ENCODE measurements at regions not wholly inside any gene's neighbourhood (a gene's known extent, or its start where the extent isn't known, plus 50 kb on each side); places are given as distances from the start of the nearest gene placed in this dataset.
"Not testable (repeated sequence)": the region's sequence is repeated elsewhere in the genome, so short reads cannot be mapped to it uniquely, and the experiment has no call there.

- no peak for DNase-seq
These were observed 1352.6 kb upstream of the GJE1 start for GRCh38 chr6:140779991-140780596.

- DNase-seq, result no peak
These were observed 1353.4 kb upstream of the GJE1 start for GRCh38 chr6:140779341-140779740.

DNA sequence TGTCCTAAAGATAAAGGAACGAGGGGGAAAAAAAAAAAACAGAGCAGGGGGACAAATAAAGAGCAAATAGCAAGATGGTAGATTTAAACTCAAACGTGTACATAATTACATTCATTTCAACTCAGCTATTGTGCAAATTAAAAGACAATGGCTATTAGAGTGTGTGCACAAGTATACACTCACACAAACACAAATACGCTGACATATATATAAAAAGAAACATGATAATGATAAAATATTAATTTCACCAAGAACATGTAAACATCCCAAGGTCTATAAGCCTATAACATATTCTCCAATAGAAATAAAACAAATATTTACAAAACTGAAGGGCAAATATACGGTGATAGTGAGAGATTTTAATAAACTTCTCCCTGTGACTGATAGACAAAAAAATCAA lies 1354.9 kb upstream of the GJE1 start:
- DNase-seq, result no peak

DNA sequence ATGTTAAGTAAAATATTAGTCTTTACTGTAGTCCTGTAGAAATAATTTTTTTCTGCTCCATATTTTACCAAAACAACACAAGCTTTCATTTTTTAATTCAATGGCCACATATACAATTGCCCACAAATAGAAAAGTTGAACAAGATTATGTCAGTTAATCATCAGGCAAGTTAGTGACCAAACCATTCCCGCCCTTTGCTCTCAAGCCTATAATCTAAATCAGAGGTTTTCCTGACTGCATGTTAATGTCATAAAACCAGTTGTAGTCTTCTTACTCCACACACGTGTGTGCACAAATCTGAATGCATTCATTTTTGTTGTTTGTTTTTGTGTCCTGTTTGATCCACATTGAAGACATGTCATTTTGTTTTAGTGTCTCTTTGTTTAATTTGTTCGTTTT lies 1357.7 kb upstream of the GJE1 start:
- no peak for DNase-seq

DNA sequence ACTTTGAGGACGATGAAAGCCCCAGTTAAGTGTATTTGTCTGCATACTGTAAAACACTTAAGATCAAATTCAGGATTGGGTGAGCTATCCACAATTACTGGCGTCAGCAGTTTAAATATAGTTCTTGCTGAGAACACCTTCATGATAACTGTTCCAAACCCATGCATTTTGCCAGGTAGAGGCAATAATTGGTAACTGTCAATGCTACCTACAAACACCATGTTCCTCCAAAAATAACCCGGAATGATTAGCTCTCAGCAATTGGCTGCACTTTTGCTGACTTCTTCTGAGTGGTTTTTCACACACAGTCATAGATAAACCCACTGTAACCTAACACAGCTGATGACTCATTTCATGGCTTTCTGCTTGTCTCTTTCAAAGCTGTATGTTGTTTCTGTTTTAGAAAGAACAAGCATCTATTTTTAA lies 1358.6 kb upstream of the GJE1 start:
- no peak for DNase-seq

DNA sequence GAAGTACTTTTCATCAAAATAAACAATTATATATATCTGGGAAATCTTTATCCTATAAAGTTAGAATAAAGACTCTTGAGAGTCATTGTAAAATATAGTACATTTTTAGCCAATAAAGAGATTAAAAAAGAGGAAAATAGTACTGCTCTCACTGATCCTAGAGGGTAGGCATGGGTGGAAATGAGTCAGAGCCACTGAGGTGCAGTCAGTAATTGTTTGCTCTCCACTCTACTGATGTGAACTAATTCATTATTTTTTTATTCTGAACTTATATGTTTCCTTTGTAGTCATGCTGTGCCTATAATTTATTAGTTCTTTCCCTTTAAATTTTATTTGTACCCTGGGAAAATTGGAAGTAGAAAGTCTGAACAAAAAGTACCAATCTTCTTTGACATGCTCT lies 1359.4 kb upstream of the GJE1 start:
- no peak for DNase-seq

DNA sequence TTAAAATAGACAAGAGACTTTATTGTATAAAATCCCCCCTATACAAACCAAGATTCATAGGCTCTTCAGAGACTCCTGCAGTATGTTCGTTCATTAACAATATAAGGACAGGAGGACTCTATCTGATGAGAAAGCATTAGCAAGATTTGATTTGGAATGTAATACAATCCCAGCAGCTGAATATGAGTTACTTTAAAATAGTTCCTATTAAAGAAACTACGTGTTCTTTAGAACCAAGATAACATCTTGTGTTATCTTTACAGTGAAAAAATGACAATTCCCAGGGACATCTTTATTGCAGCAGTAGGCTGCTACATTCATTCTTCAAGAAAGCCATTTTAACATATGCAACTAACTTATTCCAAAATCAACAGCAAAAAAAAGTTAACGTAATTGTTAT lies 1360.1 kb upstream of the GJE1 start:
- DNase-seq, result no peak

GRCh38 chr6:140768133-140768532 lies 1364.6 kb upstream of the GJE1 start:
- no peak for DNase-seq

DNA sequence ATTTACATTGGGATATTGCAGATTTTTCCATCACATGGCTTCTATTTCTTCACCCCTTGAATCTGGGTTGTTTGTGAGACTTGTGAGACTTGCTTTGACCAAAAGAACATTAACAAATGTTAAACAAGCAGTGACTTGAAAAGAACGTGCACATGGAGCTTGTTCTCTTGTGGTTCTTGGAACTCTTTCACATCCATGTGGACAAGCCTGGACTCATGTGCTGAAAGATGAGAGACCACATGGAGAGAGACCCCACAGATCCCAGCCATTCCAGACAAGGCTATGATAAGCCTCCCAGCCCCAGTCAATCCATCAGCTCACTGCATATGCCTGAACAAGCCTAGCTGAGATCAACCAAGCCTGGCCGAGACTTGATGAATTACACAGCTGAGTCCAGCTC lies 1365.7 kb upstream of the GJE1 start:
- DNase-seq, result no peak

DNA sequence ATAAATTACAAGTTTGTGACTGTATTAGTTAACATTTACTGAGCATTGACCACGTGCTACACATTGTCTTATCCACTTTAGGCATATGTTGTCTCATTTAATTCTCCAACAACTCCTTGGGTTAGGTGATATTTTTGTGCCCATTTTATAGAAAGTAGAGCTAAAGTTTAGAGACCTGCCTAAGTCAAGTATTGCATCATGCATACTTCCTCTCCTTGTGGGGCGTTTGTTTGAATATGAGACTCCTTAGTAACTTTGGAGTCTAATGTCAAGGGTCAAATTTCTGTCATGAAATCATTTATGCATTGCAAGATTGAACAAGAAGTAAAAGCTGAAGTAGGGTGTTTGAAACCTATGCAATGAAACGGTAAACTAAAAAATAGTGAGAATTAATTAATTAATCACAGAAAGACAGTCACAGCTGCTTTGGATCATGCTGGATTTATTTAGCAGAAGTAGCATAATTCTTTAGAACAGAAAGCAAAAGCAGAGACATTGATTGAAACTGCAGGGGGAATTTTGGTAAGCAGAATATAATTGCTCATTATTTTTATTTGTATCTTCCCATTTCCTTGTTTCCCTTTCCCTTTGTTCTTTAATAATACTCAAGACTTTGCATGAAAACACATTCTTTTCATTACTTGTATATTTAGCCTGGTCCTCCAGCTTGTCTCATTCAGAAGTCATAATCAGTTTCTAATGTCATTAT lies 1374.4 kb upstream of the GJE1 start:
- DNase-seq, result no peak

DNA sequence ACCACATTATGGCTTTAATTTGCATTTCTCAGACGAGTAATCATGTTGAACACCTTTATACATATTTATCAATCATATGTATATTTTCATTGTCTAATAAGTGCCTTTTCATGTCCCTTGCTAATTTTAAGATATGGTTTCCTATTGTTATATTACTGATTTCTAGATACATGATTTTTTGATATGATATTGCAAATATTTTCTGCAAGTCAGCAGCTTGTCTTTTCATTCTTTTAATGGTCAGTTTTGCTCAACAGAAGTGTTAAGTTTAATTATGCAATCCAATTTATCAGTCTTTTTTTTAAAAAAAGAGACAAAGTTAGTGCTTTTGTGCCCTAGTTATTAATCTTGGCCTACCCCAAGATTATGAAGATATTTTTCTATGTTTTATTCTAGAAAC lies 1377.8 kb upstream of the CITED2 start:
- no peak for DNase-seq

GRCh38 chr6:140747114-140747513 lies 1372.7 kb upstream of the CITED2 start:
- DNase-seq, result no peak

- DNase-seq, result peak; percentile 23
These were observed 1370.3 kb upstream of the CITED2 start for GRCh38 chr6:140744659-140745320.

DNA sequence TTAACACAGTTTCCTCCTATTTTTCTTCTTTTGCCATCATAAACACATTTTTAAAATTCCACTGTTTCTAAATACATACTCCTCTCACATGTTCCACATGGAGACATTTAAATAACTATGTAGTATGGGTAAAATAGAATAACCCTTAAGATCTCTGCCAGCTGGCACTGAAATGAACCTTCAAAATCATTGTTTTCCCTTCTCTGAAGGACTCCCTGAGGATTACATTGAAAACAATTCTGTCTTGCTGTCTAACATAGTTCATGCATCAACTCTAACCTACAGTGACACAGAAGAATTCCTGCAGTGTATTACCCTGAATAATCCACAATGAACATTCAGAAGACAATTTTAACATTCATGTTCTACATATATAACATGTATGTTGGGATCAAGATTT lies 1361.8 kb upstream of the CITED2 start:
- no peak for DNase-seq

- DNase-seq, result no peak
These were observed 1358.5 kb upstream of the CITED2 start for GRCh38 chr6:140732991-140733390.

DNA sequence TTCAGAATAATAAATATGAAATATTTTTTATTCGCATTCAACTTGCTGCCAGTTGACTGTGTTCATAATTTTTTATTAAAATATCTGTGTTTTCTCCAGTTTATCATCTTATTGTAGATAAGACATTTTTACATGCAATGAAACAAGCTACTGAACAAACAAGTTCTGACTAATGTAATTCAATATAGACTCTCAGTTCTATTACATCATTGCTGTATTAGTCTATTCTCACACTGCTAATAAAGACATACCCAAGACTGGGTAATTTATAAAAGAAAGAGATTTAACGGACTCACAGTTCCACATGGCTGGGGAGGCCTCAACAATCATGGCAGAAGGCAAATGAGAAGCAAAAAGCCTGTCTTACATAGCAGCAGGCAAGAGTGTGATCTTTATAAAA lies 1357.7 kb upstream of the CITED2 start:
- DNase-seq, result no peak

DNA sequence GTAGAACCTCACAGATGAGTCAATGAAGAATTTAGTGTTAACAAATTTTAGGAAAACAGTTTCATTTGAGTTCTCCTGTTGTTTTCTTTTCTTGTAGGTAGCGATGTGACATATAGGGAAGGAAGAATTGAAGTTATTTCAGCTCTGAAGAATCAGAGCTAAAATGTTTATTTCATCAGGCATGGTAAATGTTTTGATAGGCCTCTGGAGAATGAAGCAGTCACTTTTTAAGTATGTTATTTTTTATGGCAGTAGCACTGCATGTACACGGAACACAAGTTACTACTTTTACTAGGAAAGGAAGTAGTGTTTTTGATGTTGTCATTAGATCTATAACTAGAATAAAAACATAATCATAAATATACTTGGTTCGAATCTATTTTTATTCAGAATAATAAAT lies 1357.3 kb upstream of the CITED2 start:
- DNase-seq, result no peak

DNA sequence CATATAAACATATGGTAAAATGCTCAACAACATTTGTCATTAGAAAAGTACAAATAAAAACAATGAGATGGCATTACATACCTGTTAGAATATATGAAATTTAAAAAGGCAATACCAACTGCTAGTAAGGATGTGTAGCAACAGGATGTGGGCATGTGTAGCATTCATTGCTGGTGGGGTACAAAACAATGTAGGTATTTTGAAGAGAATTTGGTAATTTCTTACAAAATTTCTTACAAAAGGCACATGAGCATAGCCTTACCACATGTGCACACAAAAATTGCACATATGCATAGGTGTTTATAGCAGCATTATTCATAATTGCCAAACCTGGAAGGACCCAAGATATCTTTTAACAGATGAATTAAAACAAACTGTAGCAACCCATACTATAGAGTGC lies 1355.1 kb upstream of the CITED2 start:
- DNase-seq, result no peak

DNA sequence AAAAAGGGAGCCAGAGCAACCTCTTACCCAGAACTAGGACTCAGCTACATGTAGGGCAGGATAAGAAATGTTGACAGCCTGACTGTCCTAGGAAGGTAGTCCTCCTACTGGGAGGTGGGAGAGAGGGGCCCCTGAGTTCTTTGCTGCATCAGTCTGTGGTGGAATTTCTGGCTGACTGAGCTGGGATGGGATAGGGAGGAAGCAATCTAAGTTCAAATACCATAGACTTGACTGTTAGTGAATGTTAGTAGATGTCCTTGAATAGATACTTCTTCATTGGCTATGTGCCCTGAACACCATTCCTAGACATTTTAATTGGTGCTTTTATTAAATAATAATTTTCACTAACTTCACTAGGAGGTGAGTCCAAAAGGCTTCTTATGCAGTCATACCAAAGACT lies 1343.6 kb upstream of the CITED2 start:
- no peak for DNase-seq

DNA sequence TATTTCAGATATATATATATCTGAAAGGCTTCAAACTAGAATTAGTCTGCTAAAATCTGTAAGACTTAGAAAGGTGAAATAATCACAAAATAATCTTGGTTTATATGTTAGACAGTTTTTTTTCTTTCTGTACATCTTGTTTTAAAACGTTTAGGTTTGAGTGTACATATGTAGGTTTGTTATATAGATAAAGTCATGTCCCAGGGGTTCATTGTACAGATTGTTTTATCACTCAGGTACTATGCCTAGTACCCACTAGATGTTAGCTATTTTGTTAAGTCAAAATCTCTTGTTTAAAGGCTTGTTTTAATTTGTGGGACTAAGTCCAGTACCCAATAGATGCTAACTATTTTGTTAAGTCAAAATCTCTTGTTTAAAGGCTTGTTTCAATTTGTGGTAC lies 1339.0 kb upstream of the CITED2 start:
- DNase-seq, result no peak

DNA sequence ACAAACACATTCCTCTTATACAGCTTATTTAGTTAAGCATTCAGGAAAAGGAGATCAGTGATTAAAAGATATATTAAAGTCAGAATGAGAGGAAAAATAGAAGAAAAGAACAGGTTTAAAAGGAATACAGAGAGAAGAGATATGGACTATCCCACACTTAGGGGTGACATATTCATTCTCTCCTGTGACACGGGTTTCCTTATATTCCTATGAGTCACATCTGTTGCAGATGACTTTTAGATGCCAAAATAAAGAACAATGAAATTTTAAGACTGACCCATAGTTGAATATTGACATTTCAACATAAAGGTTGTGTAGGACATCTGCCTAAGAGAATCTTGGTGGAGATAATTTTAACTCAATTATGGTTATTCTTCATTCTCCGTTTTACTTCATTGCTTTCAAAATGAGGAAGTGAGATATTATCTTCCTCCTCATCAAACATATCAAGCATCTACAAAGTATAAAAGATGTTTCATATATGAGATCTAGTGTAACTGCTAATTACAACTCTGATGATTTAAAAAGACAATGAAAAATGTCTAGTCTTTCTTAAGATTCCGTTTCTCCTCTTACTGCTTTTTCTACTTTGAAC lies 1336.7 kb upstream of the CITED2 start:
- DNase-seq, result no peak

- DNase-seq, result no peak
These were observed 1334.0 kb upstream of the CITED2 start for GRCh38 chr6:140708441-140708840.

GRCh38 chr6:140704008-140704407 lies 1329.6 kb upstream of the CITED2 start:
- not testable (repeated sequence) for DNase-seq

GRCh38 chr6:140697585-140697984 lies 1323.1 kb upstream of the CITED2 start:
- DNase-seq, result no peak

Measured in hematopoietic multipotent progenitor cell treated with erythropoietin and hydrocortisone succinate and interleukin-3 and kit ligand, for 8 days (in vitro differentiated cells).